SK-N-SH (cell line): ENCODE measurements at regions not wholly inside any gene's neighbourhood (a gene's known extent, or its start where the extent isn't known, plus 50 kb on each side); places are given as distances from the start of the nearest gene placed in this dataset.

Experiments used
- ELF1 ChIP-seq: IDR thresholded peaks from 2 replicates; pipeline ENCODE4 v1.4.0; 2012
- EZH2phosphoT487 ChIP-seq: fragments of 200-600 bp; sonication (generic); IDR thresholded peaks from 2 replicates; pipeline ENCODE4 v1.6.1; 2017; ENCODE audit warnings: low read depth, mixed run types, mild to moderate bottlenecking, antibody characterized with exemption, moderate library complexity, borderline replicate concordance
- FOXJ3 ChIP-seq: sonication (generic); formaldehyde crosslinking; IDR thresholded peaks from 2 replicates; pipeline ENCODE4 v1.5.1; 2020; ENCODE audit warnings: mild to moderate bottlenecking, missing genetic modification reagents
- GABPA ChIP-seq: IDR thresholded peaks from 2 replicates; pipeline ENCODE4 v1.4.0; 2012; ENCODE audit warnings: low read depth, mild to moderate bottlenecking
- JUND ChIP-seq: IDR thresholded peaks from 2 replicates; pipeline ENCODE4 v1.4.0; 2012
- POLR2AphosphoS5 ChIP-seq: IDR thresholded peaks from 2 replicates; pipeline ENCODE4 v1.6.1; 2012; ENCODE audit warnings: low read depth, low read length
- RAD21 ChIP-seq: IDR thresholded peaks from 2 replicates; pipeline ENCODE4 v1.6.1; 2012; ENCODE audit warnings: mild to moderate bottlenecking, low read length
- SMC3 ChIP-seq: IDR thresholded peaks from 2 replicates; pipeline ENCODE4 v1.6.1; 2012; ENCODE audit warnings: low read depth, low read length, improper control_type of control experiment
- TCF12 ChIP-seq: IDR thresholded peaks from 2 replicates; pipeline ENCODE4 v1.4.0; 2012
- TF ChIP-seq, protein P1 (sequence below): fragments of 200-600 bp; sonication (generic); IDR thresholded peaks from 2 replicates; pipeline ENCODE4 v1.6.1; 2017; ENCODE audit warnings: antibody characterized with exemption, mild to moderate bottlenecking, moderate library complexity
- TF ChIP-seq, protein P2 (sequence below): IDR thresholded peaks from 2 replicates; pipeline ENCODE4 v1.4.0; 2012; ENCODE audit warnings: low read depth, borderline replicate concordance

DNA sequence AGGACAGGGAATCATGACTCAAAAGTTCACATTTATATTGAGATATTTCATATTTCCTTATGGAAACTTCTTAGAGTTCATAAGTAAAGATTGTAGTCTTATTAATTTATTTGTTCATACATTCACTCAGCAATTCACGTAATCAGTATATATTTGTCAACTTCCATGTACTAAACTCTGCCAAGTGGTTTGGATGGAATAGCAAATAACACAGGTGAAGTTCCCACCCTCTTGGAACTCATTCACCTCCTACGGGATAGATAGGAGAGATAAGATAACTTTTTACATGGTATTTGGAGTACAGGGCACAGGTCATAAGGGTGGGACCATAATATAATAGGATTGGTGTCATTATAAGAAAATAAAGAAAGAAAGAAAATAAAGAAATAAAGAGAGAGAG is 234.0 kb downstream of the CDC14C start:
- TF ChIP-seq, protein P1, sequence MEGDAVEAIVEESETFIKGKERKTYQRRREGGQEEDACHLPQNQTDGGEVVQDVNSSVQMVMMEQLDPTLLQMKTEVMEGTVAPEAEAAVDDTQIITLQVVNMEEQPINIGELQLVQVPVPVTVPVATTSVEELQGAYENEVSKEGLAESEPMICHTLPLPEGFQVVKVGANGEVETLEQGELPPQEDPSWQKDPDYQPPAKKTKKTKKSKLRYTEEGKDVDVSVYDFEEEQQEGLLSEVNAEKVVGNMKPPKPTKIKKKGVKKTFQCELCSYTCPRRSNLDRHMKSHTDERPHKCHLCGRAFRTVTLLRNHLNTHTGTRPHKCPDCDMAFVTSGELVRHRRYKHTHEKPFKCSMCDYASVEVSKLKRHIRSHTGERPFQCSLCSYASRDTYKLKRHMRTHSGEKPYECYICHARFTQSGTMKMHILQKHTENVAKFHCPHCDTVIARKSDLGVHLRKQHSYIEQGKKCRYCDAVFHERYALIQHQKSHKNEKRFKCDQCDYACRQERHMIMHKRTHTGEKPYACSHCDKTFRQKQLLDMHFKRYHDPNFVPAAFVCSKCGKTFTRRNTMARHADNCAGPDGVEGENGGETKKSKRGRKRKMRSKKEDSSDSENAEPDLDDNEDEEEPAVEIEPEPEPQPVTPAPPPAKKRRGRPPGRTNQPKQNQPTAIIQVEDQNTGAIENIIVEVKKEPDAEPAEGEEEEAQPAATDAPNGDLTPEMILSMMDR, result no peak
- TF ChIP-seq EZH2phosphoT487, result no peak
- no peak for TF ChIP-seq POLR2AphosphoS5
- no peak for TF ChIP-seq FOXJ3 (CRISPR knock-in tag)
- no peak for TF ChIP-seq ELF1
- TF ChIP-seq TCF12, result no peak
- TF ChIP-seq RAD21, result no peak
- TF ChIP-seq SMC3, result no peak
- no peak for TF ChIP-seq GABPA
- no peak for TF ChIP-seq JUND
- TF ChIP-seq, protein P2, sequence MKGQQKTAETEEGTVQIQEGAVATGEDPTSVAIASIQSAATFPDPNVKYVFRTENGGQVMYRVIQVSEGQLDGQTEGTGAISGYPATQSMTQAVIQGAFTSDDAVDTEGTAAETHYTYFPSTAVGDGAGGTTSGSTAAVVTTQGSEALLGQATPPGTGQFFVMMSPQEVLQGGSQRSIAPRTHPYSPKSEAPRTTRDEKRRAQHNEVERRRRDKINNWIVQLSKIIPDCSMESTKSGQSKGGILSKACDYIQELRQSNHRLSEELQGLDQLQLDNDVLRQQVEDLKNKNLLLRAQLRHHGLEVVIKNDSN, result no peak
